Tibial nerve (tissue), 4 donors: ENCODE measurements at regions not wholly inside any gene's neighbourhood (a gene's known extent, or its start where the extent isn't known, plus 50 kb on each side); places are given as distances from the start of the nearest gene placed in this dataset.

Experiments used
- CTCF ChIP-seq, 5 experiments: fragments of 200-600 bp in 3 of 5; fragments of 450-650 bp in 2 of 5; sonication (generic) in 3 of 5; IDR thresholded peaks; one replicate each; pipeline ENCODE4 v1.5.1; 2016 to 2019; ENCODE audit warnings: antibody characterized with exemption in 5 of 5, mild to moderate bottlenecking in 3 of 5, moderate library complexity in 2 of 5
- EP300 ChIP-seq, 2 donors: sonication (generic); formaldehyde crosslinking; IDR thresholded peaks; one replicate each; pipeline ENCODE4 v1.6.1; 2017; ENCODE audit warnings: antibody characterized with exemption in 2 of 2, mild to moderate bottlenecking in 1 of 2
- POLR2A ChIP-seq, 2 donors: fragments of 450-650 bp; IDR thresholded peaks; one replicate each; pipeline ENCODE4 v1.6.1; 2017; ENCODE audit warnings: antibody characterized with exemption in 2 of 2, mild to moderate bottlenecking in 2 of 2, moderate library complexity in 2 of 2

DNA sequence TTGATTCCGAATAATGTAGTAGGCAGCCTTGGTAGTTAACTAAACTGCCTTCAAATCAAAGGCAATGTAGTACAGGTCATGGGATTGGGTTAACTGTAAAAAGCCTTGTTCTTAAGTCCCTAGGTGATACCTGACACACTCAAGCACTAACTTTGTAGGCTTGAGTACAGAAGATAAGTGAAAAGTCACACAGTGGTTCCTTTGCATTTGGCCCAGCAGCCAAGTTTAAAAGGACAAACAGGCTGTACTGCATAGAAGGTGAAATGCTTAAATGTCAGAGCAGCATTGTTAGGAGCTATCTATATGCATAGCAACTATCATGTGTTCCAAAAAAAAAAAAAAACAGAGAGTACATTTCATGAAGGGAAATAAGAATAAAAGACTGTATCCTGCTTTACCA is 178.4 kb downstream of the ATOH1 start:
- TF ChIP-seq CTCF (IDR thresholded peaks at IDR 0.05) (no peak), EP300 (IDR thresholded peaks at IDR 0.05) (no peak), POLR2A (IDR thresholded peaks at IDR 0.05) (no peak)
